Sigmoid colon (tissue), 6 donors: ENCODE measurements at regions not wholly inside any gene's neighbourhood (a gene's known extent, or its start where the extent isn't known, plus 50 kb on each side); places are given as distances from the start of the nearest gene placed in this dataset.

Experiments used
- DNase-seq: peaks from one replicate; pipeline ENCODE4 v3.0.0-alpha.2; 2019
- H3K27ac ChIP-seq, 4 donors: fragments of 200-600 bp; sonication (generic); one replicate each; pipeline ENCODE4 v1.5.1; 2016 to 2019; ENCODE audit warnings: mild to moderate bottlenecking in 1 of 4
- H3K27me3 ChIP-seq, 3 donors: fragments of 200-600 bp; sonication (generic); one replicate each; pipeline ENCODE4 v1.5.1; 2019; ENCODE audit warnings: mild to moderate bottlenecking in 1 of 3
- H3K36me3 ChIP-seq, 4 donors: fragments of 200-600 bp; sonication (generic); one replicate each; pipeline ENCODE4 v1.5.1; 2016 to 2019
- H3K4me1 ChIP-seq, 4 donors: fragments of 200-600 bp; sonication (generic); one replicate each; pipeline ENCODE4 v1.5.1; 2017 to 2019
- H3K4me3 ChIP-seq, 4 donors: fragments of 200-600 bp; sonication (generic); one replicate each; pipeline ENCODE4 v1.5.1; 2017 to 2019; ENCODE audit warnings: mild to moderate bottlenecking in 2 of 4, moderate library complexity in 1 of 4
- H3K9me3 ChIP-seq, 4 donors: fragments of 200-600 bp in 3 of 4; sonication (generic) in 3 of 4; one replicate each; pipeline versions ENCODE4 v1.5.1 to v1.6.1; 2013 to 2019
- EP300 ChIP-seq, 4 donors: sonication (generic); formaldehyde crosslinking; IDR thresholded peaks; one replicate each; pipeline ENCODE4 v1.6.1; 2017; ENCODE audit warnings: antibody characterized with exemption in 4 of 4
- POLR2A ChIP-seq, 2 donors: fragments of 450-650 bp; IDR thresholded peaks; one replicate each; pipeline ENCODE4 v1.6.1; 2016; ENCODE audit warnings: antibody characterized with exemption in 2 of 2, mild to moderate bottlenecking in 2 of 2, moderate library complexity in 2 of 2
- POLR2AphosphoS5 ChIP-seq, 4 donors: sonication (generic); formaldehyde crosslinking; IDR thresholded peaks; one replicate each; pipeline ENCODE4 v1.6.1; 2017; ENCODE audit warnings: antibody characterized with exemption in 4 of 4
- WGBS, 2 donors: extraction: QIAGEN DNeasy Blood & Tissue Kit; methylation state at CpG; one replicate each; pipeline ENCODE4 v1.1.7; 2013; 5-methylcytosine and 5-hydroxymethylcytosine counted together
- intact Hi-C: fragments of 100-400 bp; cut with DNase I; formaldehyde crosslinking; loops from one replicate; pipeline ENCODE4 v1.15.1; 2023
- TF ChIP-seq, protein P1 (sequence below), 4 experiments: fragments of 450-650 bp in 3 of 4; fragments of 200-600 bp in 1 of 4; IDR thresholded peaks; one replicate each; pipeline ENCODE4 v1.5.1; 2016 to 2019; ENCODE audit warnings: antibody characterized with exemption in 4 of 4, mild to moderate bottlenecking in 3 of 4, moderate library complexity in 2 of 4
- donor health status: healthy with polysubstance abuse.
- donor health status: healthy.

DNA sequence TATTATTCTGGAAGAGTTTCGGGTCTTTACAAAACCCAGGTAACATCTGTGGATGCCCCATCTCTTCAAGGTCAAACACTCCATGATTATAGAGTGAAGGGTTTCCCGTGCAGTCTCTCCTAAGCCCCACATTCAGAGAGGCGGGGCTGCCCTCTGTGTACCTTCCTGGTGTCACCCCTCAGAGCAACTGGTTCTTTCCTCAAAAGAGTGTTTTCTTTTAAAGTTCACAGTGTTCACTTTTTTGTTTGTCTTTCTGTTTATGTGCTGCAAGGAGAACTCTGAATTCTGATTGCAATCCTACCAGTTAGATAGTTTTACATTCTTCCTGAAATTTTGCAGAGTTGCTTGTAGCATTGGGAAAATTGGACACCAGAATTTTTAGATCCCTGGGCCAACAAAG is 190.2 kb downstream of the ADAMTS15 start:
- intact Hi-C loops, result loop anchor here (5.0 kb wide), 1 partner anchor 34 kb away; no protein-coding TSS in a partner anchor
- no peaks in the 10 kb centered on the region for H3K27me3 ChIP-seq
- DNase-seq, result no peak
- H3K27ac ChIP-seq, result no peak overlapping the region
- no peaks in the 10 kb centered on the region for H3K36me3 ChIP-seq
- H3K4me1 ChIP-seq, result peaks cover 0 to 48% (median 24%) of the 10 kb centered on the region in 4 donors
- no peaks in the 10 kb centered on the region for H3K9me3 ChIP-seq
- TF ChIP-seq POLR2A (IDR thresholded peaks at IDR 0.05) (no peak), EP300 (IDR thresholded peaks at IDR 0.05) (no peak), POLR2AphosphoS5 (IDR thresholded peaks at IDR 0.05) (no peak)
- TF ChIP-seq, protein P1, sequence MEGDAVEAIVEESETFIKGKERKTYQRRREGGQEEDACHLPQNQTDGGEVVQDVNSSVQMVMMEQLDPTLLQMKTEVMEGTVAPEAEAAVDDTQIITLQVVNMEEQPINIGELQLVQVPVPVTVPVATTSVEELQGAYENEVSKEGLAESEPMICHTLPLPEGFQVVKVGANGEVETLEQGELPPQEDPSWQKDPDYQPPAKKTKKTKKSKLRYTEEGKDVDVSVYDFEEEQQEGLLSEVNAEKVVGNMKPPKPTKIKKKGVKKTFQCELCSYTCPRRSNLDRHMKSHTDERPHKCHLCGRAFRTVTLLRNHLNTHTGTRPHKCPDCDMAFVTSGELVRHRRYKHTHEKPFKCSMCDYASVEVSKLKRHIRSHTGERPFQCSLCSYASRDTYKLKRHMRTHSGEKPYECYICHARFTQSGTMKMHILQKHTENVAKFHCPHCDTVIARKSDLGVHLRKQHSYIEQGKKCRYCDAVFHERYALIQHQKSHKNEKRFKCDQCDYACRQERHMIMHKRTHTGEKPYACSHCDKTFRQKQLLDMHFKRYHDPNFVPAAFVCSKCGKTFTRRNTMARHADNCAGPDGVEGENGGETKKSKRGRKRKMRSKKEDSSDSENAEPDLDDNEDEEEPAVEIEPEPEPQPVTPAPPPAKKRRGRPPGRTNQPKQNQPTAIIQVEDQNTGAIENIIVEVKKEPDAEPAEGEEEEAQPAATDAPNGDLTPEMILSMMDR (IDR thresholded peaks at IDR 0.05), result no peak
- no peak overlapping the region for H3K4me3 ChIP-seq
- 66 to 83% methylated on average over 3 of the region's 3 CpGs for WGBS, 2 donors

DNA sequence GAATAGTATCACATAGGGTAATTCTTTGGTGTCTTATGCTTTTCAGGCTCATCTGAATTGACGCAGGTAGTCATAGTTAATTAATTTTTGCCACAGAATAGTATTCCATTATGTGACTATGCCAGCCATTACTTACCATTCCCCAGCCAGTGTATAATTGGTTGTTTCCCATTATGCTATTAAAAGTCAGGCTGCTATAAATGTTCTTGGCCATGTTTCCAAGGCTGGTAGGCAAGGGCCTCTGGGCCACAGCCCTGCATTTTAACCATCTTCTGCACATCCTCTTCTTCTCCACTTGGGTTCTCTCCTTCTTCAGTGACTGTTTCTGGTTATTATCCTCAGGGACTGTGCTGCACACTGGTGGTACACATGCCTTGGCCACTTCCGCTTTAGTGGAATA is 190.9 kb downstream of the ADAMTS15 start:
- no peak for DNase-seq
- Histone ChIP-seq H3K27ac (no peak overlapping the region), H3K9me3 (no peaks in the 10 kb centered on the region), H3K4me3 (no peak overlapping the region), H3K4me1 (peaks cover 0 to 45% (median 21%) of the 10 kb centered on the region in 4 donors), H3K36me3 (no peaks in the 10 kb centered on the region), H3K27me3 (no peaks in the 10 kb centered on the region)
- intact Hi-C loops, result loop anchor here (5.0 kb wide), 1 partner anchor 33 kb away; no protein-coding TSS in a partner anchor
- TF ChIP-seq, protein P1 (IDR thresholded peaks at IDR 0.05), result no peak
- WGBS, 2 donors, result 95 to 97% methylated on average over 2 of the region's 2 CpGs

DNA sequence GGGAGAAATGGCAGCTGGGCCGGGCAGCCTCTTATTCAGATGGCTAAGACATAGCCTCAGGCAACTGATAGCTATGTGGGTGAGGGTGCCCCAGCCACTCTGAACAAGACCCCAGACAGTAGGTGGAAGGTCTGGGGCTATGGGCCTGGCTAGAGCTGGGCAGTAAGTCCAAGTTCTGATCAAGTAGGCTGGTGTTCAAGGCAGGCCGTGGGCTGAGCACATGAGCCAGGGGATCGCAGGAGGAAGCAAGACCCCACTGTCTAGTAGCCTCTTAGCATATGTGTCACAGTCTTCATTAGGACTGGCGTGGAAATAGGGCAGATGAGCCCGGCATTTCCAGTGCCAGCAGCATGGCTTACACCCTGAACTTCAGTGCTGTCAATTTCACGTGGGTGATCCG is 192.1 kb downstream of the ADAMTS15 start:
- 95 to 96% methylated on average over 7 of the region's 7 CpGs for WGBS, 2 donors
- Histone ChIP-seq H3K27me3 (no peaks in the 10 kb centered on the region), H3K4me3 (no peak overlapping the region), H3K4me1 (peaks cover 0 to 35% (median 17%) of the 10 kb centered on the region in 4 donors), H3K9me3 (no peaks in the 10 kb centered on the region), H3K36me3 (no peaks in the 10 kb centered on the region), H3K27ac (no peak overlapping the region)
- TF ChIP-seq, protein P1 (IDR thresholded peaks at IDR 0.05), result no peak
- TF ChIP-seq POLR2AphosphoS5 (IDR thresholded peaks at IDR 0.05) (no peak), EP300 (IDR thresholded peaks at IDR 0.05) (no peak), POLR2A (IDR thresholded peaks at IDR 0.05) (no peak)
- intact Hi-C loops, result no loop called here
- DNase-seq, result no peak

GRCh38 chr11:130641876-130642275 is 193.4 kb downstream of the ADAMTS15 start:
- H3K27ac ChIP-seq, result no peak overlapping the region
- 83 to 95% methylated on average over 3 of the region's 3 CpGs for WGBS, 2 donors

More at GRCh38 chr11:130641876-130642275, 193.4 kb downstream of the ADAMTS15 start:
- Histone ChIP-seq H3K4me3 (no peak overlapping the region), H3K36me3 (no peaks in the 10 kb centered on the region), H3K4me1 (peaks cover 0 to 21% (median 10%) of the 10 kb centered on the region in 4 donors), H3K9me3 (no peaks in the 10 kb centered on the region), H3K27me3 (no peaks in the 10 kb centered on the region)
- intact Hi-C loops, result no loop called here
- DNase-seq, result no peak
- no peak for TF ChIP-seq POLR2A (IDR thresholded peaks at IDR 0.05)
- TF ChIP-seq POLR2AphosphoS5 (IDR thresholded peaks at IDR 0.05), result no peak
- no peak for TF ChIP-seq EP300 (IDR thresholded peaks at IDR 0.05)
- TF ChIP-seq, protein P1 (IDR thresholded peaks at IDR 0.05), result no peak
